ENCODE measurements at regions not wholly inside any gene's neighbourhood (a gene's known extent, or its start where the extent isn't known, plus 50 kb on each side); places are given as distances from the start of the nearest gene placed in this dataset.

DNA sequence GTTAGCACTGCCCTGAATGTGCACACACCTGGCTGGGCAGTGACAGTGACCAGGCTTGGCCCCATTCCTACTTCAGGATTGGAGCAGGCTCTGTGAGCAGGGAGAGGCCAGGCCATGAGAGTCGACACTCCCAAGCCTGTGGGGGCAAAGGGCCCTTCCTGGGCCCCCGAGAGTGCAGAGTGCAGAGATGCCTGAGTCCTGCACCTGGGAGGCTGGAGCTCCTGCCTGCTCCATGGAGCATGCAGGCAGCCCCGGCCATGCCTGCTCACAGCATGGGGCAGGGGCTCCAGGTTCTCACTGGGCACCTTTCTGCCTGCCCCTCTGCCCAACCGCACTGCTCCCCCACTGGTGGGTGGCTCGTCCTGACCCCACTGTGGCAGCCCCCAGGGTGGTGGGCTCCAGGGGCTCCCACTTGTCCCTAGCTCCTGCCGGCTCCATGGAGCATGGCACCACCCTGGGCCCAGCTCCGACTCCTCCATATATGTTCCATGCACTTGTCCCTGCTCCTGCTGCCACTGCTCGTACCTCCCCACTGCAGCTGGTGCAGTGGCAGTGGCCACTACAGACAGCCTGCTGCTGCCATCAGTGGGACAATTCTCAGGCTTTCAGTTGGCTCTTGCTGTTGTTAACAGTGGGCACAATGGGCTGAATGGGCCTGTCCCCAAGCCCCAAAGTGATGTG is 282.0 kb downstream of the RPRM start:
- TF ChIP-seq, protein P1, sequence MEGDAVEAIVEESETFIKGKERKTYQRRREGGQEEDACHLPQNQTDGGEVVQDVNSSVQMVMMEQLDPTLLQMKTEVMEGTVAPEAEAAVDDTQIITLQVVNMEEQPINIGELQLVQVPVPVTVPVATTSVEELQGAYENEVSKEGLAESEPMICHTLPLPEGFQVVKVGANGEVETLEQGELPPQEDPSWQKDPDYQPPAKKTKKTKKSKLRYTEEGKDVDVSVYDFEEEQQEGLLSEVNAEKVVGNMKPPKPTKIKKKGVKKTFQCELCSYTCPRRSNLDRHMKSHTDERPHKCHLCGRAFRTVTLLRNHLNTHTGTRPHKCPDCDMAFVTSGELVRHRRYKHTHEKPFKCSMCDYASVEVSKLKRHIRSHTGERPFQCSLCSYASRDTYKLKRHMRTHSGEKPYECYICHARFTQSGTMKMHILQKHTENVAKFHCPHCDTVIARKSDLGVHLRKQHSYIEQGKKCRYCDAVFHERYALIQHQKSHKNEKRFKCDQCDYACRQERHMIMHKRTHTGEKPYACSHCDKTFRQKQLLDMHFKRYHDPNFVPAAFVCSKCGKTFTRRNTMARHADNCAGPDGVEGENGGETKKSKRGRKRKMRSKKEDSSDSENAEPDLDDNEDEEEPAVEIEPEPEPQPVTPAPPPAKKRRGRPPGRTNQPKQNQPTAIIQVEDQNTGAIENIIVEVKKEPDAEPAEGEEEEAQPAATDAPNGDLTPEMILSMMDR (IDR thresholded peaks at IDR 0.05): no peak

DNA sequence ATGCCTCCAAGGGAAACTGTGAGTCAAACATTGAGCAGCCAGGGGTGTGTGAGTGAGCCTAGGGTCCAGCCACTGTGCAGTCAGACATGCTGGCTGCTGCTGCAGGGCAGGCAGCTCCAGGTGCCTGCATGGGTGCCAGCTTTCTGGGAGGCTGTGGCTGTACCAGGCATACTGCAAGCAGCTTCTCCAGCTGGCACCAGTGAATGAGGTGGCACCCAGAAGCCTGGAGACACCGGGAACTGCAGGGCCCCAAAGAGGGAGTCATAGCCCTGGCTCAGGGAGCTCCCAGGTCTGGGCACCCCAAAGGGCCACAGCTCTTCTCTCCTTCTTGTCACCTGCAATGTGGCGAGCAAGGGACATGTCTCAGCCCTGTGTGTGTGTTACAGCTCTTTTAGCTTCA is 283.2 kb downstream of the RPRM start:
- H3K9ac ChIP-seq: no peak overlapping the region
- TF ChIP-seq, protein P1 (IDR thresholded peaks at IDR 0.05): no peak
- H3K36me3 ChIP-seq (ENCODE audit: control insufficient read depth, insufficient read depth, low read length): no peaks in the 10 kb centered on the region
- no peaks in the 10 kb centered on the region for H3K9me3 ChIP-seq (ENCODE audit: control insufficient read depth, low read length)
- H3K79me2 ChIP-seq: no peaks in the 10 kb centered on the region
- H3K4me1 ChIP-seq: no peaks in the 10 kb centered on the region
- no peaks in the 10 kb centered on the region for H3K27me3 ChIP-seq (ENCODE audit: control insufficient read depth, insufficient read depth, low read length)
- no peak overlapping the region for H3K27ac ChIP-seq
- H3K4me2 ChIP-seq (ENCODE audit: low read length): no peak overlapping the region
- H3K4me3 ChIP-seq (ENCODE audit: low read depth, low read length): no peak overlapping the region
- H2AFZ ChIP-seq: no peak overlapping the region

More for the DNA sequence above, 282.0 kb downstream of the RPRM start:
- Histone ChIP-seq H3K9me3 (ENCODE audit: control insufficient read depth, low read length) (no peaks in the 10 kb centered on the region), H3K4me2 (ENCODE audit: low read length) (no peak overlapping the region), H3K36me3 (ENCODE audit: control insufficient read depth, insufficient read depth, low read length) (no peaks in the 10 kb centered on the region), H3K27me3 (ENCODE audit: control insufficient read depth, insufficient read depth, low read length) (no peaks in the 10 kb centered on the region), H3K79me2 (no peaks in the 10 kb centered on the region), H3K9ac (no peak overlapping the region), H2AFZ (no peak overlapping the region), H3K4me1 (no peaks in the 10 kb centered on the region), H3K4me3 (ENCODE audit: low read depth, low read length) (no peak overlapping the region), H3K27ac (no peak overlapping the region)

DNA sequence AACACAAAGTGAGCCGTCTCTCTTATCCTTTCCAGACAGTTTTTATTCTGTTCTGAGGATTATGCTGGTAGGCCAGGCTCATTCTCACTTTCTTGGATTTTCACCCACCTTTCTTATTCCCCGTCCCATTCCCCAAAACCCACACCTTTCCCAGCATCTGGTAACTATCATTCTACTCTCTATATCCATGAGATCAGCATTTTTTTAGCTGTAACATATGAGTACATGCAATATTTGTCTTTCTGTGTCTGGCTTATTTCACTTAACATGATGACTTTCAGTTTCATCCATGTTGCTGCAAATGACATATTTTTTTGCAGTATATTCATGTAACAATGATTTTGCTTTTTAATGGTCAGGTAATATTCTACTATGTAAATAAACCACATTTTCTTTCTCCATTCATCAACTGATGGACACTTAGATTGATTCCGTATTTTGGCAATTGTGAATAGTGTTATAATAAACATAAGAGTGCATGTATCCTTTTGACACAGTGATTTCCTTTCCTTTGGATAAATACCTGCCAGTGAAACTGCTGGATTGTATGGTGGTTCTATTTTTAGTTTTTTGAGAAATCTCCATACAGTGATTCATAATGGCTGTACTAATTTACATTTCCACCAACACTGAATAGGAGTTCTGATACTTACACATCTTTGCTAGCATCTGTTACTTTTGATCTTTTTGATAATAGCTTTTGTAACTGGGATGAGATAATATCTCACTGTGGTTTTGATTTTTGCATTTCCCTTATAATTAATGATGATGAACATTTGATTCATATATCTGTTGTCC is 289.3 kb downstream of the RPRM start:
- TF ChIP-seq, protein P1 (IDR thresholded peaks at IDR 0.05): no peak

DNA sequence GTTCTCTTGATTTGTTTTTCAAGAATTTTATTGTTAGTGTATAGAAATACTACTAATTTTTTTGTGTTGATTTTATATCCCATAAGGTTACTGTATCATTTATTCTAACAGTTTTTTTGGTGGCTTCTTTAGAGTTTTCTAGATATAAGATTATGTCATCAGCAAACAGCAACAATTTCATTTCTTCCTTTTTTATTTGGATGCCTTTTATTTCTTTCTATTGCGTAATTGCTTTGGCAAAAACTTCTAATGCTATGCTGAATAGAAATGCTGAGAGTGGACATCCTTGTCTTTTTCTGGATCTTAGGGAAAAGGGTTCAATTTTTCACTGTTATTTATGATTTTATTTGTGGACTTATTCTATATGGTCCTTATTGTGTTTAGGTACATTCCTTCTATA is 298.8 kb downstream of the RPRM start:
- H3K4me3 ChIP-seq (ENCODE audit: low read depth, low read length): no peak overlapping the region
- no peak overlapping the region for H3K9ac ChIP-seq
- no peaks in the 10 kb centered on the region for H3K27me3 ChIP-seq (ENCODE audit: control insufficient read depth, insufficient read depth, low read length)
- H3K36me3 ChIP-seq (ENCODE audit: control insufficient read depth, insufficient read depth, low read length): no peaks in the 10 kb centered on the region
- H3K4me2 ChIP-seq (ENCODE audit: low read length): no peak overlapping the region
- TF ChIP-seq, protein P1 (IDR thresholded peaks at IDR 0.05): no peak
- H3K9me3 ChIP-seq (ENCODE audit: control insufficient read depth, low read length): no peaks in the 10 kb centered on the region
- no peaks in the 10 kb centered on the region for H3K79me2 ChIP-seq
- no peaks in the 10 kb centered on the region for H3K4me1 ChIP-seq
- no peak overlapping the region for H2AFZ ChIP-seq
- no peak overlapping the region for H3K27ac ChIP-seq

More for the DNA sequence above, 289.3 kb downstream of the RPRM start:
- H3K4me1 ChIP-seq: no peaks in the 10 kb centered on the region
- H3K4me3 ChIP-seq (ENCODE audit: low read depth, low read length): no peak overlapping the region
- no peak overlapping the region for H2AFZ ChIP-seq
- no peaks in the 10 kb centered on the region for H3K27me3 ChIP-seq (ENCODE audit: control insufficient read depth, insufficient read depth, low read length)
- H3K9ac ChIP-seq: no peak overlapping the region
- H3K79me2 ChIP-seq: no peaks in the 10 kb centered on the region
- no peaks in the 10 kb centered on the region for H3K9me3 ChIP-seq (ENCODE audit: control insufficient read depth, low read length)
- H3K36me3 ChIP-seq (ENCODE audit: control insufficient read depth, insufficient read depth, low read length): no peaks in the 10 kb centered on the region
- no peak overlapping the region for H3K4me2 ChIP-seq (ENCODE audit: low read length)
- H3K27ac ChIP-seq: no peak overlapping the region

Data from parathyroid adenoma (tissue), 2 donors.